Natural killer cell (primary cell): ENCODE measurements at regions not wholly inside any gene's neighbourhood (a gene's known extent, or its start where the extent isn't known, plus 50 kb on each side); places are given as distances from the start of the nearest gene placed in this dataset.

ENCODE experiments used
- ATAC-seq, 3 donors: fragments of 150-1000 bp in 2 of 3; fragments of 200-7000 bp in 1 of 3; cut with Tn5 transposase; 1 replicate in 1 of 3; 2 replicates in 2 of 3; pipeline ENCODE4 v1.10.0; 2021; ENCODE audit warnings: mild to moderate bottlenecking in 2 of 3, moderate library complexity in 2 of 3
- DNase-seq, 2 donors: peaks; one replicate each; pipeline versions ENCODE4 v3.0.0 to v3.0.0-alpha.2; 2013 to 2021; ENCODE audit warnings: mixed read lengths in 1 of 2
- H3K27ac ChIP-seq: one replicate; pipeline ENCODE4 v1.5.1; 2013; ENCODE audit warnings: mild to moderate bottlenecking, low read length
- H3K27me3 ChIP-seq: one replicate; pipeline ENCODE4 v1.6.1; 2013; ENCODE audit warnings: low read length; ENCODE audit not compliant: control insufficient read depth, insufficient read depth
- H3K36me3 ChIP-seq: one replicate; pipeline ENCODE4 v1.6.1; 2013; ENCODE audit warnings: low read length; ENCODE audit not compliant: control insufficient read depth, insufficient read depth
- H3K4me1 ChIP-seq: one replicate; pipeline ENCODE4 v1.6.1; 2013; ENCODE audit warnings: low read length; ENCODE audit not compliant: control insufficient read depth, insufficient read depth
- H3K4me3 ChIP-seq: one replicate; pipeline ENCODE4 v1.5.1; 2013; ENCODE audit warnings: low read length
- H3K9me3 ChIP-seq: one replicate; pipeline ENCODE4 v1.6.1; 2013; ENCODE audit warnings: low read length; ENCODE audit not compliant: control insufficient read depth, insufficient read depth
- H3K27ac Mint-ChIP-seq, 2 donors: one replicate each; pipeline ENCODE4 v1.8.0; 2022; ENCODE audit warnings: mild to moderate bottlenecking in 2 of 2, mixed read lengths in 2 of 2, moderate library complexity in 1 of 2
- H3K27me3 Mint-ChIP-seq, 2 donors: one replicate each; pipeline ENCODE4 v1.8.0; 2022; ENCODE audit warnings: low read depth in 2 of 2, mixed read lengths in 2 of 2
- H3K36me3 Mint-ChIP-seq: one replicate; pipeline ENCODE4 v1.8.0; 2022; ENCODE audit warnings: mixed read lengths
- H3K4me1 Mint-ChIP-seq, 2 donors: one replicate each; pipeline ENCODE4 v1.8.0; 2022; ENCODE audit warnings: mixed read lengths in 2 of 2
- H3K4me3 Mint-ChIP-seq: one replicate; pipeline ENCODE4 v1.8.0; 2022; ENCODE audit warnings: mild to moderate bottlenecking, moderate library complexity, mixed read lengths
- H3K9me3 Mint-ChIP-seq, 2 donors: one replicate each; pipeline ENCODE4 v1.8.0; 2022; ENCODE audit warnings: mixed read lengths in 2 of 2
- CTCF ChIP-seq: fragments of 200-600 bp; IDR thresholded peaks from one replicate; pipeline ENCODE4 v1.8.0; 2022; ENCODE audit warnings: antibody characterized with exemption
- WGBS: methylation state at CpG from one replicate; pipeline ENCODE4 v1.1.7; 2013; ENCODE audit warnings: missing lambda C conversion rate; ENCODE audit not compliant: insufficient coverage; 5-methylcytosine and 5-hydroxymethylcytosine counted together
- intact Hi-C: fragments of 100-400 bp; cut with micrococcal nuclease; formaldehyde crosslinking; loops from one replicate; pipeline ENCODE4 v1.14.2; 2022

- H3K4me3 ChIP-seq, result no peak overlapping the region
- H3K36me3 Mint-ChIP-seq, result no peaks in the 10 kb centered on the region
- DNase-seq (no peak), ATAC-seq (no peak)
- WGBS, result 94% methylated on average over 3 of the region's 3 CpGs
- peaks cover 31 to 47% of the 10 kb centered on the region in 2 donors for H3K4me1 Mint-ChIP-seq
- no peak overlapping the region for H3K27ac ChIP-seq
- H3K27me3 ChIP-seq, result no peaks in the 10 kb centered on the region
- no peaks in the 10 kb centered on the region for H3K9me3 ChIP-seq
- H3K4me3 Mint-ChIP-seq, result no peak overlapping the region
- TF ChIP-seq CTCF, result no peak
- no peaks in the 10 kb centered on the region for H3K27me3 Mint-ChIP-seq
- H3K4me1 ChIP-seq, result no peaks in the 10 kb centered on the region
- peak overlapping the region; percentile 48 to 51 for H3K27ac Mint-ChIP-seq
- H3K36me3 ChIP-seq, result peaks cover 41% of the 10 kb centered on the region
- intact Hi-C loops, result no loop called here
- H3K9me3 Mint-ChIP-seq, result no peaks in the 10 kb centered on the region
Observed at GRCh38 chr6:144744720-144745119, 459.6 kb downstream of the UTRN start.

GRCh38 chr6:144745439-144745838, 460.3 kb downstream of the UTRN start:
- peak overlapping the region in 1 of 2 donors; percentile 48 for H3K27ac Mint-ChIP-seq
- H3K36me3 ChIP-seq, result peaks cover 44% of the 10 kb centered on the region
- H3K9me3 Mint-ChIP-seq, result no peaks in the 10 kb centered on the region
- H3K4me1 Mint-ChIP-seq, result peaks cover 36 to 47% of the 10 kb centered on the region in 2 donors
- peaks cover 4% of the 10 kb centered on the region for H3K36me3 Mint-ChIP-seq
- intact Hi-C loops, result no loop called here
- TF ChIP-seq CTCF, result no peak
- no peaks in the 10 kb centered on the region for H3K9me3 ChIP-seq
- WGBS, result 88% methylated on average over 2 of the region's 3 CpGs
- no peak overlapping the region for H3K27ac ChIP-seq
- DNase-seq (no peak), ATAC-seq (no peak)
- no peak overlapping the region for H3K4me3 ChIP-seq
- H3K4me3 Mint-ChIP-seq, result no peak overlapping the region
- no peaks in the 10 kb centered on the region for H3K27me3 Mint-ChIP-seq
- H3K4me1 ChIP-seq, result no peaks in the 10 kb centered on the region
- no peaks in the 10 kb centered on the region for H3K27me3 ChIP-seq

- intact Hi-C loops, result no loop called here
Observed at GRCh38 chr6:144746902-144747469, 461.9 kb downstream of the UTRN start.

More at GRCh38 chr6:144746902-144747469, 461.9 kb downstream of the UTRN start:
- no peak for TF ChIP-seq CTCF
- H3K4me3 ChIP-seq, result no peak overlapping the region
- peaks cover 11% of the 10 kb centered on the region for H3K36me3 Mint-ChIP-seq
- no peak overlapping the region for H3K4me3 Mint-ChIP-seq
- no peaks in the 10 kb centered on the region for H3K27me3 ChIP-seq
- H3K9me3 Mint-ChIP-seq, result no peaks in the 10 kb centered on the region
- peaks cover 37 to 43% of the 10 kb centered on the region in 2 donors for H3K4me1 Mint-ChIP-seq
- no CpG with 5 or more reads among the region's 1 CpG for WGBS
- H3K27me3 Mint-ChIP-seq, result no peaks in the 10 kb centered on the region
- H3K9me3 ChIP-seq, result no peaks in the 10 kb centered on the region
- H3K27ac Mint-ChIP-seq, result peak overlapping the region; percentile 60 to 63
- H3K27ac ChIP-seq, result no peak overlapping the region
- no peak for DNase-seq
- H3K36me3 ChIP-seq, result peaks cover 48% of the 10 kb centered on the region
- ATAC-seq, result peak in 1 of 3 donors; percentile 18
- H3K4me1 ChIP-seq, result no peaks in the 10 kb centered on the region
